GM12878 (cell line): ENCODE measurements at regions not wholly inside any gene's neighbourhood (a gene's known extent, or its start where the extent isn't known, plus 50 kb on each side); places are given as distances from the start of the nearest gene placed in this dataset.

Experiments used
- CEBPB ChIP-seq, 2 experiments: fragments of 150-350 bp in 1 of 2; IDR thresholded peaks; 2 replicates each; pipeline ENCODE4 v1.6.1; 2012 to 2014; ENCODE audit warnings: low read depth in 2 of 2, low read length in 2 of 2, borderline replicate concordance in 1 of 2, inconsistent platforms in 1 of 2
- EZH2 ChIP-seq: IDR thresholded peaks from 2 replicates; pipeline ENCODE4 v1.6.1; 2012; ENCODE audit warnings: low read depth, mild to moderate bottlenecking, control low read depth, inconsistent platforms, low read length, borderline replicate concordance; ENCODE audit not compliant: control insufficient read depth
- GABPA ChIP-seq: IDR thresholded peaks from 2 replicates; pipeline ENCODE4 v1.6.1; 2014; ENCODE audit warnings: antibody characterized with exemption, low read depth, mild to moderate bottlenecking, inconsistent platforms
- MXI1 ChIP-seq: fragments of 150-350 bp; IDR thresholded peaks from 2 replicates; pipeline ENCODE4 v1.6.1; 2011; ENCODE audit warnings: low read depth, mild to moderate bottlenecking, inconsistent platforms, low read length, improper control_type of control experiment
- TARDBP ChIP-seq: IDR thresholded peaks from 2 replicates; pipeline ENCODE4 v1.6.1; 2016; ENCODE audit warnings: borderline replicate concordance
- ZNF274 ChIP-seq: IDR thresholded peaks from one replicate; pipeline ENCODE4 v1.8.0; 2011; ENCODE audit not compliant: insufficient read length, insufficient read depth
- TF ChIP-seq, protein P1 (sequence below), 3 experiments: IDR thresholded peaks in 2 of 3; conservative IDR thresholded peaks in 1 of 3; 2 replicates each; pipeline ENCODE4 v1.5.1; 2011; ENCODE audit warnings: low read depth in 3 of 3, low read length in 3 of 3, mild to moderate bottlenecking in 3 of 3, control low read depth in 2 of 3, moderate library complexity in 2 of 3, inconsistent platforms in 1 of 3, mixed read lengths in 1 of 3; ENCODE audit not compliant: control insufficient read depth in 2 of 3, insufficient read depth in 1 of 3; ENCODE audit errors: extremely low read depth in 1 of 3

DNA sequence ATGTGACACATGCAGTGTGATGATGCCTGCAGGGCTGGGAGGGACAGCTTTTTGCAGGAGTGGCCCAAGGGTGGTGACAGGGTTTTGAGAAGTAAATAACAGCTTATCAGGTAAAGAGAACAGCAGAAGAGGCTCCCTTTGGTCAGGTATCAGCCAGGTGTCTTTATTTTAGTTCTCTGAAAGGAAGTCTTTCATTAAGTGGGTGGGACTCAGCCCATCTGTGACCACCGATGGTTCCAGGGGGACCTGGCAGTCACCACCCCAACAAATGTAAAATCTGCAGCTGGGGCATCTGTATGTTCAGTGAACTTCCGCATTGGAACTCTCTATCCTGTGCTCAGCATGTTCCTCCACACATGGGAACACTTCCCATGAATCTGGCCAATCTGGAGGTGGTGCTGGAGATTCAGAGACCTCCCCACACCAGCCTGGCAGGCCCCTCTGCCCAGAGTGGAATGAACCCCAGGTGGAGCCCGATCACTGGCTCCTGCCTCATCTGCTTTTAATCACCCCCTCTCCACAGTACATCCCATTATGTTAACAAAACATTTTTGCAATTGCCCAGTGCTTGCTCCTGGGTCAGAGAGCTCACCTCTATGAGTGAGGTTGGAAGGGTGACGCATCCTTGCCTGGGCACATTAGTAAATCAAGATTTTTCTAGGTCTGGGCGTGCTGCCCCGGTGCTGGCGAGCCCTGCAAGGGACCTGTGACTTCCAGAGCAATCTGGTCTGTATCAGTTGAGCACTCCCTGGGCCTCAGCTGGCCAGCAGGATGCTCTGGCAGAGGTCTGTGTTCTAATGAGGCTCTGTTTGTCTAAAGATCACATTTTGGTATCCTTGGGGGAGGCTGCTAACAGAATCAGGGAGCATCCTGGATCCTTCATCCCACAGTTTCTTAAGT, 140.4 kb upstream of the GDF10 start:
- no peak for TF ChIP-seq TARDBP
- TF ChIP-seq EZH2: no peak
- no peak for TF ChIP-seq GABPA
- TF ChIP-seq, protein P1, sequence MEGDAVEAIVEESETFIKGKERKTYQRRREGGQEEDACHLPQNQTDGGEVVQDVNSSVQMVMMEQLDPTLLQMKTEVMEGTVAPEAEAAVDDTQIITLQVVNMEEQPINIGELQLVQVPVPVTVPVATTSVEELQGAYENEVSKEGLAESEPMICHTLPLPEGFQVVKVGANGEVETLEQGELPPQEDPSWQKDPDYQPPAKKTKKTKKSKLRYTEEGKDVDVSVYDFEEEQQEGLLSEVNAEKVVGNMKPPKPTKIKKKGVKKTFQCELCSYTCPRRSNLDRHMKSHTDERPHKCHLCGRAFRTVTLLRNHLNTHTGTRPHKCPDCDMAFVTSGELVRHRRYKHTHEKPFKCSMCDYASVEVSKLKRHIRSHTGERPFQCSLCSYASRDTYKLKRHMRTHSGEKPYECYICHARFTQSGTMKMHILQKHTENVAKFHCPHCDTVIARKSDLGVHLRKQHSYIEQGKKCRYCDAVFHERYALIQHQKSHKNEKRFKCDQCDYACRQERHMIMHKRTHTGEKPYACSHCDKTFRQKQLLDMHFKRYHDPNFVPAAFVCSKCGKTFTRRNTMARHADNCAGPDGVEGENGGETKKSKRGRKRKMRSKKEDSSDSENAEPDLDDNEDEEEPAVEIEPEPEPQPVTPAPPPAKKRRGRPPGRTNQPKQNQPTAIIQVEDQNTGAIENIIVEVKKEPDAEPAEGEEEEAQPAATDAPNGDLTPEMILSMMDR (IDR thresholded peaks at IDR 0.05 in 2 of 3, conservative IDR thresholded peaks at IDR 0.05 in 1 of 3; ENCODE audit: control insufficient read depth in 2 of 3, extremely low read depth in 1 of 3, insufficient read depth in 1 of 3, low read depth in 3 of 3, low read length in 3 of 3): no peak
- no peak for TF ChIP-seq CEBPB (IDR thresholded peaks at IDR 0.05; ENCODE audit: borderline replicate concordance in 1 of 2, low read depth in 2 of 2, low read length in 2 of 2)
- no peak for TF ChIP-seq MXI1
- no peak for TF ChIP-seq ZNF274
